Keratinocyte (primary cell): ENCODE measurements at regions not wholly inside any gene's neighbourhood (a gene's known extent, or its start where the extent isn't known, plus 50 kb on each side); places are given as distances from the start of the nearest gene placed in this dataset.

Source experiments
- DNase-seq: peaks from one replicate; pipeline ENCODE4 v3.0.0-alpha.2; 2011; ENCODE audit warnings: low read depth, missing footprints, low spot score
- FAIRE-seq: peaks from 2 replicates; lab custom pipeline; 2011; peaks lifted over from hg19 to GRCh38; lab: Jason Lieb, UNC
- H2AFZ ChIP-seq: 2 replicates; pipeline ENCODE4 v1.6.0; 2012; ENCODE audit warnings: low read length, control low read depth, inconsistent platforms; ENCODE audit not compliant: control insufficient read depth
- H3K27ac ChIP-seq: 2 replicates; pipeline ENCODE4 v1.5.1; 2011; ENCODE audit warnings: low read length; ENCODE audit not compliant: control insufficient read depth, insufficient read depth
- H3K27me3 ChIP-seq: 3 replicates; pipeline ENCODE4 v1.6.0; 2011; ENCODE audit warnings: low read length; ENCODE audit not compliant: control insufficient read depth, insufficient read depth; ENCODE audit errors: extremely low read depth
- H3K36me3 ChIP-seq, 2 experiments: 2 replicates in 1 of 2; 3 replicates in 1 of 2; pipeline ENCODE4 v1.5.1; 2011; ENCODE audit warnings: low read length in 2 of 2, mild to moderate bottlenecking in 1 of 2; ENCODE audit not compliant: control insufficient read depth in 2 of 2, insufficient read depth in 2 of 2; ENCODE audit errors: extremely low read depth in 1 of 2
- H3K4me1 ChIP-seq: 3 replicates; pipeline ENCODE4 v1.5.1; 2011; ENCODE audit warnings: low read length; ENCODE audit not compliant: control insufficient read depth, insufficient read depth; ENCODE audit errors: extremely low read depth
- H3K4me2 ChIP-seq: 3 replicates; pipeline ENCODE4 v1.6.0; 2011; ENCODE audit warnings: low read depth, low read length; ENCODE audit not compliant: control insufficient read depth, insufficient read depth; ENCODE audit errors: extremely low read depth
- H3K4me3 ChIP-seq, 3 experiments: fragments of 200-600 bp in 1 of 3; sonication (generic) in 1 of 3; 2 replicates in 2 of 3; 3 replicates in 1 of 3; pipeline ENCODE4 v1.5.1; 2011 to 2016; ENCODE audit warnings: low read length in 3 of 3, mild to moderate bottlenecking in 3 of 3, control low read depth in 2 of 3, inconsistent platforms in 1 of 3, low read depth in 1 of 3, mixed read lengths in 1 of 3, mixed run types in 1 of 3, moderate library complexity in 1 of 3; ENCODE audit not compliant: control insufficient read depth in 2 of 3, insufficient read depth in 2 of 3; ENCODE audit errors: extremely low read depth in 1 of 3
- H3K79me2 ChIP-seq: 2 replicates; pipeline ENCODE4 v1.6.0; 2012; ENCODE audit warnings: low read length; ENCODE audit not compliant: control insufficient read depth, insufficient read depth
- H3K9ac ChIP-seq: 3 replicates; pipeline ENCODE4 v1.6.0; 2011; ENCODE audit warnings: low read length; ENCODE audit not compliant: control insufficient read depth, insufficient read depth; ENCODE audit errors: extremely low read depth
- H3K9me1 ChIP-seq: 3 replicates; pipeline ENCODE4 v1.6.0; 2011; ENCODE audit warnings: low read length; ENCODE audit not compliant: control insufficient read depth, insufficient read depth; ENCODE audit errors: extremely low read depth
- H3K9me3 ChIP-seq: 2 replicates; pipeline ENCODE4 v1.5.1; 2012; ENCODE audit warnings: low read depth, low read length; ENCODE audit not compliant: control insufficient read depth
- H4K20me1 ChIP-seq: 3 replicates; pipeline ENCODE4 v1.6.0; 2011; ENCODE audit warnings: low read length; ENCODE audit not compliant: control insufficient read depth, insufficient read depth; ENCODE audit errors: extremely low read depth
- EZH2 ChIP-seq: IDR thresholded peaks from one replicate; pipeline ENCODE4 v1.6.1; 2012; ENCODE audit warnings: inconsistent platforms, mild to moderate bottlenecking, low read length, moderate library complexity
- dilution Hi-C: fragments of 300-500 bp; cut with MboI; formaldehyde crosslinking; loops from one replicate; pipeline ENCODE4 v1.7.0; 2020; ENCODE audit warnings: low sequenced_read_pairs; ENCODE audit not compliant: extremely low pct_ligation_motif_present
- TF ChIP-seq, protein P1 (sequence below), 3 experiments: IDR thresholded peaks in 1 of 3; conservative IDR thresholded peaks in 1 of 3; optimal IDR thresholded peaks in 1 of 3; 2 replicates in 2 of 3; 3 replicates in 1 of 3; pipeline versions ENCODE3 to v1.5.1; 2011; ENCODE audit warnings: low read length in 3 of 3, mild to moderate bottlenecking in 3 of 3, moderate library complexity in 2 of 3, control low read depth in 1 of 3, inconsistent platforms in 1 of 3; ENCODE audit not compliant: insufficient read depth in 2 of 3; ENCODE audit errors: extremely low read depth in 1 of 3

DNA sequence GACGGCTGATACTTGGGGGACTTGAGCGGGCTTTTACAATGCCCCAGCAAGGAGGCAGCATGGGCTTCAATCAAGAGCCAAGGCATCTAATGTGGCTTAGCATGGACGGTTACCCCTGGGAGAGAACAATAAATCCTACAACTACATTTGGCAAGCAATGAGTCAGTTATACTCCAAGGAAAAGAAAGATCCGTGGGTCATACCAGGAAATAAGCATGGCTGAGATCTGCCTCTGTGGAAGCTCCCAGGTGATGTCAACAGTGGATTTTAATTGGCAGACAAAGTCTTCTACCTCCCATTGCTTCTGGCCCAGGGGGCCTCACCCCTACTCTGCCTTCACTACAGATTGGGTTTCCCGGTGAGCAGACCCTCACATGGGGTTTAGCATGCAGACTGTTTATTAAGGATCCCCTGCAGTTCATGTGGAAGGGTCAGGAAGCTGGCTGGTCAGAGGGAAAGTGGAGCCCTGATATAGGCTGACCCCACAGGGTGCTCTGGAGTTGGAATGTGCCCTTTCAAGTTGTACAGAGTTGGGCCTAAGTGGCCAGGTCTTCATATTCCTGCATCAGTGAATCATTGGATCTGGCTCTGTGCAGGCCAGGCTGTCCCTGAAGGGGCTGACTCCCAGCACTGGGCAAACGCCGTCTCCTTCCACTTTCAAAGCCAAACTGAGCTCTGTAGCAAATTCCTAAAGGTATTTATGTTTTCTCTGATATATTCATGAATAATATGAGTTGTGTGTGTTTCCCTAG is 91.3 kb upstream of the GGTLC1 start:
- DNase-seq = no peak
- H3K4me1 ChIP-seq = no peaks in the 10 kb centered on the region
- no peak overlapping the region for H2AFZ ChIP-seq
- no peak overlapping the region for H3K27ac ChIP-seq
- no peak overlapping the region for H3K9ac ChIP-seq
- TF ChIP-seq, protein P1, sequence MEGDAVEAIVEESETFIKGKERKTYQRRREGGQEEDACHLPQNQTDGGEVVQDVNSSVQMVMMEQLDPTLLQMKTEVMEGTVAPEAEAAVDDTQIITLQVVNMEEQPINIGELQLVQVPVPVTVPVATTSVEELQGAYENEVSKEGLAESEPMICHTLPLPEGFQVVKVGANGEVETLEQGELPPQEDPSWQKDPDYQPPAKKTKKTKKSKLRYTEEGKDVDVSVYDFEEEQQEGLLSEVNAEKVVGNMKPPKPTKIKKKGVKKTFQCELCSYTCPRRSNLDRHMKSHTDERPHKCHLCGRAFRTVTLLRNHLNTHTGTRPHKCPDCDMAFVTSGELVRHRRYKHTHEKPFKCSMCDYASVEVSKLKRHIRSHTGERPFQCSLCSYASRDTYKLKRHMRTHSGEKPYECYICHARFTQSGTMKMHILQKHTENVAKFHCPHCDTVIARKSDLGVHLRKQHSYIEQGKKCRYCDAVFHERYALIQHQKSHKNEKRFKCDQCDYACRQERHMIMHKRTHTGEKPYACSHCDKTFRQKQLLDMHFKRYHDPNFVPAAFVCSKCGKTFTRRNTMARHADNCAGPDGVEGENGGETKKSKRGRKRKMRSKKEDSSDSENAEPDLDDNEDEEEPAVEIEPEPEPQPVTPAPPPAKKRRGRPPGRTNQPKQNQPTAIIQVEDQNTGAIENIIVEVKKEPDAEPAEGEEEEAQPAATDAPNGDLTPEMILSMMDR (optimal IDR thresholded peaks at IDR 0.05 in 1 of 3, IDR thresholded peaks at IDR 0.05 in 1 of 3, conservative IDR thresholded peaks at IDR 0.05 in 1 of 3; ENCODE audit: extremely low read depth in 1 of 3, insufficient read depth in 2 of 3, low read length in 3 of 3) = no peak
- TF ChIP-seq EZH2 = no peak
- no peaks in the 10 kb centered on the region for H3K9me3 ChIP-seq
- no peak overlapping the region for H3K4me2 ChIP-seq
- no peaks in the 10 kb centered on the region for H3K27me3 ChIP-seq
- FAIRE-seq = no peak
- H3K36me3 ChIP-seq = no peaks in the 10 kb centered on the region
- no peak overlapping the region for H3K4me3 ChIP-seq
- no peaks in the 10 kb centered on the region for H3K79me2 ChIP-seq
- no peaks in the 10 kb centered on the region for H4K20me1 ChIP-seq
- no peaks in the 10 kb centered on the region for H3K9me1 ChIP-seq
- dilution Hi-C loops = no loop called here

DNA sequence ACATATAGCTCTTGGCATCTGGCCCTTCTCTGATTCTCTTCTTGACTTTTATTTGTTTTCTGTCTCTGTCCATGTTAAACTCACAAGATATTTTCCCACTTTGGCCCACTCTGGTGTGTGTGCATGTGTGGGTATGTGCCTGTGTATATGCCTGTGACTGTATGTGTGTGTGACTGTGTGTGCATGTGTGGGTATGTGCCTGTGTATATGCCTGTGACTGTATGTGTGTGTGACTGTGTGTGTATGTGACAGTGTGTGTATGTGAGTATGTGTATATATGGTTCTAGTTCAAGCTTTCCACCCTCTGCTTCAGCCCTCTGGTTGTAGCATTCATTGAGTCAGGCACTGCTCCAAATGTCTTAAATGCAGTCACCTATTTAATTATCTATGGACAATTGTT is 88.6 kb upstream of the GGTLC1 start:
- H3K27ac ChIP-seq = no peak overlapping the region
- no peak for FAIRE-seq
- dilution Hi-C loops = no loop called here
- no peaks in the 10 kb centered on the region for H4K20me1 ChIP-seq
- H3K9me3 ChIP-seq = no peaks in the 10 kb centered on the region
- H3K36me3 ChIP-seq = no peaks in the 10 kb centered on the region
- H3K9ac ChIP-seq = no peak overlapping the region
- H3K79me2 ChIP-seq = no peaks in the 10 kb centered on the region
- H3K27me3 ChIP-seq = no peaks in the 10 kb centered on the region
- TF ChIP-seq, protein P1 (optimal IDR thresholded peaks at IDR 0.05 in 1 of 3, IDR thresholded peaks at IDR 0.05 in 1 of 3, conservative IDR thresholded peaks at IDR 0.05 in 1 of 3; ENCODE audit: extremely low read depth in 1 of 3, insufficient read depth in 2 of 3, low read length in 3 of 3) = no peak
- no peak for TF ChIP-seq EZH2
- H2AFZ ChIP-seq = no peak overlapping the region
- no peak overlapping the region for H3K4me2 ChIP-seq
- no peak for DNase-seq
- no peaks in the 10 kb centered on the region for H3K4me1 ChIP-seq
- no peak overlapping the region for H3K4me3 ChIP-seq
- no peaks in the 10 kb centered on the region for H3K9me1 ChIP-seq
